ENCODE measurements at regions not wholly inside any gene's neighbourhood (a gene's known extent, or its start where the extent isn't known, plus 50 kb on each side); places are given as distances from the start of the nearest gene placed in this dataset.

- DNase-seq (ENCODE audit: low read depth in 4 of 4, low spot score in 3 of 4) = no peak
Observed at GRCh38 chr5:19369048-19369447, 619.0 kb downstream of the CDH18 start.

- no peak for DNase-seq (ENCODE audit: low read depth in 4 of 4, low spot score in 3 of 4)
Observed at GRCh38 chr5:19369561-19369960, 618.4 kb downstream of the CDH18 start.

- DNase-seq (ENCODE audit: low read depth in 4 of 4, low spot score in 3 of 4) = no peak
Observed at GRCh38 chr5:19370655-19371386, 617.2 kb downstream of the CDH18 start.

GRCh38 chr5:19388391-19388790 lies 599.6 kb downstream of the CDH18 start:
- no peak for DNase-seq (ENCODE audit: low read depth in 4 of 4, low spot score in 3 of 4)

DNA sequence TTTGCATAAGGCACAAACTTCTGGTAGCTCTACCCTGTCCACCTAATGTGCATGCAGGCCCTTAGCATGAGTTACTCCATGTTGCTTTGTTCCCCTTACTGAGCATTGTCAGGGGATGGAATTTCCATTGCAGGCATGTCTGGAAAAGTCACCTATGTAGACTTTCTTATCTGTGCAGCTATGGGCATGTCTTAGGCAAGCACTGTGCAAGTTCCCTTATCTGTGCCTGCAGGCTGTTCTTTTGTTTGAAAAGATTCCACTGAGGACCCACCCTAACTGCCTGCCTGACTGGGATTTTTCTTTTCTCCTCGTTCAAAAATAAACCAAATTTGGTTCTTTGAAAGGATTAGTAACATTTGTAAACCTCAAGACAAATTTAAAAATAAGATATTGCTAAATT lies 587.0 kb downstream of the CDH18 start:
- no peak for DNase-seq (ENCODE audit: low read depth in 4 of 4, low spot score in 3 of 4)

DNA sequence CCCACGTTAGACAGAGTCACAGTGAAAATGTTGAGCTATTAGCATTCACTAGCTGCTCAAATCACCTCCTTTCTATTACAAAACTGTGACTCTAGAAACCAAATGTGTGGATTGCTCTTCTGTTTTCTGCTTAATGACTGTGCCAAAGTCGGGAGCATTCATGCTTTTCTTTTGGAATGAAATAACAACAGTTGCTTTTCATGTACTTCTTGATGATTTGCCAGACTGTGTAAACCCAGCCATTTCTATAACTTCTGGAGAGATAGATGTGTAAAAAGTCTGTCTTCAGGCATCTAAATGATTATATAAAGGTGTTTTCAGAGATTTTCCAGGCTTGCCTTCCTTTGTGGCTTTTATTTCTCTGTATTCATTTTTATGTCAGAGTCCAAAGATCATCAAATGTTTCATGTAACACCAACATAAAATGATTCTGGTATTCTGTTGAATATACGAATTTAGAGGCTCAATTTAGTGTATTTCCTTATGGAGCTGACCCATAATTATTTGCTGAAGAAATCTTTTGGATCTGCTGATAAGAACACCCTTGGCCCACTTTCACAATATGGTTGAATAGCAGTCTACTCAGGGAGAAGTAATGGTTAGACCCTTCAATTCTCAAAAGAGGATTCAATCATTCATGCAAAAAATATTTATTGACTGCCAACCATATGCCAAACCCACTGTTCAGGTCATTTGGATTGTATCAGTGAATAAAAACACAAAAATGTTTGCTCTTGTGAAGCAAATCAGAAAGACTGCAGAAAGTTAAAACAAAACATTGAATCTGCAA lies 581.2 kb downstream of the CDH18 start:
- DNase-seq (ENCODE audit: low read depth in 4 of 4, low spot score in 3 of 4) = no peak

GRCh38 chr5:19408149-19408548 lies 579.9 kb downstream of the CDH18 start:
- no peak for DNase-seq (ENCODE audit: low read depth in 4 of 4, low spot score in 3 of 4)

GRCh38 chr5:19411936-19412335 lies 576.1 kb downstream of the CDH18 start:
- DNase-seq (ENCODE audit: low read depth in 4 of 4, low spot score in 3 of 4) = no peak
